Transverse colon (tissue), 3 donors: ENCODE measurements at regions not wholly inside any gene's neighbourhood (a gene's known extent, or its start where the extent isn't known, plus 50 kb on each side); places are given as distances from the start of the nearest gene placed in this dataset.

Source experiments
- CTCF ChIP-seq, 5 experiments: fragments of 200-600 bp in 3 of 5; fragments of 450-650 bp in 2 of 5; sonication (generic) in 3 of 5; IDR thresholded peaks; 1 replicate in 2 of 5; 2 replicates in 3 of 5; pipeline ENCODE4 v1.5.1; 2016 to 2017; ENCODE audit warnings: antibody characterized with exemption in 5 of 5, inconsistent platforms in 3 of 5, mild to moderate bottlenecking in 2 of 5, moderate library complexity in 1 of 5
- POLR2A ChIP-seq: fragments of 450-650 bp; IDR thresholded peaks from one replicate; pipeline ENCODE4 v1.6.1; 2016; ENCODE audit warnings: antibody characterized with exemption, mild to moderate bottlenecking, moderate library complexity

GRCh38 chr5:91235271-91235694, 147.8 kb downstream of the ARRDC3 start:
- TF ChIP-seq CTCF (IDR thresholded peaks at IDR 0.05) (no peak), POLR2A (no peak)
